ENCODE measurements at regions not wholly inside any gene's neighbourhood (a gene's known extent, or its start where the extent isn't known, plus 50 kb on each side); places are given as distances from the start of the nearest gene placed in this dataset.

DNA sequence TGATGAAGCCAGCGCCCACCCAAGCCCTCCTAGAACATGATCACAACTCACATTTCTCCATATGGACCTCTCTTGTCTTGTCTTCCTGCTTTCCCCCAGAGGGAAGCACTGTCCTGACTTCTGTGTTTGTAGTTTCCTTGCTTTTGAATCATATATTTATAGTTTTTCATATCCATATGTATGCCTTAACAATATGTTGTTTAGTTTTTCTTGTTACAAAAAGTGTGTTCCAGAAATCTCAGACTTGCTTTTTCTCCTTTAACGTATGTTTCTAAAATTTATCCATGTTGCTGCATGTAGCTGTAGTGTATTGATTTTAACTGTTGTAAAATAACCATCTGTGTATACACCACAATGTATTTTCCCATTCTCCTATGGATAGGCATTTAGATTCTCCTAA is 182.0 kb upstream of the SMIM23 start:
- TF ChIP-seq POLR2A (IDR thresholded peaks at IDR 0.05; ENCODE audit: low read length) (no peak), GATA1 (IDR thresholded peaks at IDR 0.05; ENCODE audit: low read depth, low read length) (no peak)

Data from erythroblast (primary cell).